Thoracic aorta (tissue), 2 donors: ENCODE measurements at regions not wholly inside any gene's neighbourhood (a gene's known extent, or its start where the extent isn't known, plus 50 kb on each side); places are given as distances from the start of the nearest gene placed in this dataset.

ENCODE experiments used
- ATAC-seq: fragments of 150-250 bp; one replicate; pipeline ENCODE4 v1.8.0; 2017; ENCODE audit warnings: low read depth; ENCODE audit not compliant: insufficient number of reproducible peaks, low FRiP score
- DNase-seq: peaks from one replicate; pipeline ENCODE4 v3.0.0-alpha.2; 2020; ENCODE audit warnings: low spot score
- H3K27ac ChIP-seq, 2 donors: fragments of 200-600 bp; sonication (generic); 1 replicate in 1 of 2; 2 replicates in 1 of 2; pipeline ENCODE4 v1.5.1; 2016; ENCODE audit warnings: mild to moderate bottlenecking in 2 of 2, moderate library complexity in 2 of 2
- H3K27me3 ChIP-seq: fragments of 200-600 bp; sonication (generic); replicated peaks from 2 replicates; pipeline ENCODE4 v1.6.0; 2016; ENCODE audit warnings: mild to moderate bottlenecking; ENCODE audit not compliant: insufficient read depth
- H3K36me3 ChIP-seq: fragments of 200-600 bp; sonication (generic); one replicate; pipeline ENCODE4 v1.5.1; 2016
- H3K4me1 ChIP-seq, 2 donors: fragments of 200-600 bp; sonication (generic); 1 replicate in 1 of 2; 2 replicates in 1 of 2; pipeline versions ENCODE4 v1.5.1 to v1.6.0; 2016; ENCODE audit warnings: low read depth in 2 of 2, mild to moderate bottlenecking in 1 of 2; ENCODE audit not compliant: control insufficient read depth in 1 of 2
- H3K4me3 ChIP-seq: fragments of 200-600 bp; sonication (generic); 2 replicates; pipeline ENCODE4 v1.5.1; 2016; ENCODE audit warnings: mild to moderate bottlenecking
- H3K9me3 ChIP-seq: fragments of 200-600 bp; sonication (generic); 2 replicates; pipeline ENCODE4 v1.5.1; 2016
- TF ChIP-seq, protein P1 (sequence below): fragments of 200-600 bp; sonication (generic); IDR thresholded peaks from one replicate; pipeline ENCODE4 v1.5.1; 2019; ENCODE audit warnings: antibody characterized with exemption

DNA sequence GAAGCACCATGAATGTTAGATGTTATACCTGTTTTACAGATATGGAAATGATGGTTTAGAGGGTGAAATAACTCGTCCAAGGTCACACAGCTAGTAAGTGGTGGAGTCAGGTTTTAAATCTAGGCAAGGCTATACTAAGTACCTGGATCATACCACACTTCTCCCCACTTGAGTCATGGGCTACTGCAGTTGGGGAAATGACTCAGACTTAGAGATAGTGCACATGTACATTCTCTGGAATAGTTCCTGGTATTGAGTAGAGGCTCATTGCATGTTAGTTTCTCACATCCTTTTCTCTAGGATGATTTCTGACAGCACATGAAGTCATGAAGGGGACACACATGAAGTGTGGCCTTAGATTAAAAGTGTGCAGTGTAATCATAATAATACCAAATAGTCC, 76.2 kb upstream of the TNFSF11 start:
- TF ChIP-seq, protein P1, sequence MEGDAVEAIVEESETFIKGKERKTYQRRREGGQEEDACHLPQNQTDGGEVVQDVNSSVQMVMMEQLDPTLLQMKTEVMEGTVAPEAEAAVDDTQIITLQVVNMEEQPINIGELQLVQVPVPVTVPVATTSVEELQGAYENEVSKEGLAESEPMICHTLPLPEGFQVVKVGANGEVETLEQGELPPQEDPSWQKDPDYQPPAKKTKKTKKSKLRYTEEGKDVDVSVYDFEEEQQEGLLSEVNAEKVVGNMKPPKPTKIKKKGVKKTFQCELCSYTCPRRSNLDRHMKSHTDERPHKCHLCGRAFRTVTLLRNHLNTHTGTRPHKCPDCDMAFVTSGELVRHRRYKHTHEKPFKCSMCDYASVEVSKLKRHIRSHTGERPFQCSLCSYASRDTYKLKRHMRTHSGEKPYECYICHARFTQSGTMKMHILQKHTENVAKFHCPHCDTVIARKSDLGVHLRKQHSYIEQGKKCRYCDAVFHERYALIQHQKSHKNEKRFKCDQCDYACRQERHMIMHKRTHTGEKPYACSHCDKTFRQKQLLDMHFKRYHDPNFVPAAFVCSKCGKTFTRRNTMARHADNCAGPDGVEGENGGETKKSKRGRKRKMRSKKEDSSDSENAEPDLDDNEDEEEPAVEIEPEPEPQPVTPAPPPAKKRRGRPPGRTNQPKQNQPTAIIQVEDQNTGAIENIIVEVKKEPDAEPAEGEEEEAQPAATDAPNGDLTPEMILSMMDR = no peak
- no peak for DNase-seq
- no peak overlapping the region for H3K27ac ChIP-seq
- H3K27me3 ChIP-seq = no peaks in the 10 kb centered on the region
- H3K4me3 ChIP-seq = no peak overlapping the region
- H3K9me3 ChIP-seq = no peaks in the 10 kb centered on the region
- H3K36me3 ChIP-seq = no peaks in the 10 kb centered on the region
- H3K4me1 ChIP-seq = no peaks in the 10 kb centered on the region
- no peak for ATAC-seq

DNA sequence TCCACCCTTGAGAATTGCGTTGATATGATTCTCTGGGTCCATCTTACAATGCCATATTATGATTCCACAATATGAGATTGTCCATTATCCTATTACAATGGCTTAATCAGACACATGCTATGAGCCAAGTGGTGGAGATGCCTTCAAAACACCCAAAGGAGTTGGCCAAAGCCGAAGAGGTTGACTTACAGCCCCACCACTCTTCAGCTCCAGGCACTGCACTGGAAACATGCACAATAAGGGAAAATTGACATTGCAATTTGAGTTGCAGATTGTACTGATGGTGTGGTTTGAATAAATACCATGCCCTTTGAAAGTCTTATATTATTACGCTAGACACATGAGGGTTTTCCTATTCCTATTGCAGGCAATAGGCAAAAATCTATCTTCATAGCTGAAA, 75.4 kb upstream of the TNFSF11 start:
- no peak for ATAC-seq

More for the DNA sequence above, 75.4 kb upstream of the TNFSF11 start:
- no peak overlapping the region for H3K4me3 ChIP-seq
- H3K27me3 ChIP-seq = no peaks in the 10 kb centered on the region
- no peak for DNase-seq
- H3K9me3 ChIP-seq = no peaks in the 10 kb centered on the region
- TF ChIP-seq, protein P1 = no peak
- H3K36me3 ChIP-seq = no peaks in the 10 kb centered on the region
- no peak overlapping the region for H3K27ac ChIP-seq
- H3K4me1 ChIP-seq = no peaks in the 10 kb centered on the region
